OCI-LY3 (cell line): ENCODE measurements at regions not wholly inside any gene's neighbourhood (a gene's known extent, or its start where the extent isn't known, plus 50 kb on each side); places are given as distances from the start of the nearest gene placed in this dataset.

Source experiments
- CTCF ChIP-seq: fragments of 200-600, 300-600 bp; sonication (generic); IDR thresholded peaks from 2 replicates; pipeline ENCODE4 v1.5.1; 2014; ENCODE audit warnings: antibody characterized with exemption, low read length, low read depth
- EZH2phosphoT487 ChIP-seq: fragments of 200-600 bp; shearing (Covaris generic); IDR thresholded peaks from 2 replicates; pipeline ENCODE4 v1.6.1; 2018; ENCODE audit warnings: antibody characterized with exemption, mixed run types, low read depth

GRCh38 chr10:52967806-52968795 lies 195.5 kb upstream of the MBL2 start:
- TF ChIP-seq CTCF (no peak), EZH2phosphoT487 (no peak)
